ENCODE measurements at regions not wholly inside any gene's neighbourhood (a gene's known extent, or its start where the extent isn't known, plus 50 kb on each side); places are given as distances from the start of the nearest gene placed in this dataset.
"Not testable (repeated sequence)": the region's sequence is repeated elsewhere in the genome, so short reads cannot be mapped to it uniquely, and the experiment has no call there.

DNA sequence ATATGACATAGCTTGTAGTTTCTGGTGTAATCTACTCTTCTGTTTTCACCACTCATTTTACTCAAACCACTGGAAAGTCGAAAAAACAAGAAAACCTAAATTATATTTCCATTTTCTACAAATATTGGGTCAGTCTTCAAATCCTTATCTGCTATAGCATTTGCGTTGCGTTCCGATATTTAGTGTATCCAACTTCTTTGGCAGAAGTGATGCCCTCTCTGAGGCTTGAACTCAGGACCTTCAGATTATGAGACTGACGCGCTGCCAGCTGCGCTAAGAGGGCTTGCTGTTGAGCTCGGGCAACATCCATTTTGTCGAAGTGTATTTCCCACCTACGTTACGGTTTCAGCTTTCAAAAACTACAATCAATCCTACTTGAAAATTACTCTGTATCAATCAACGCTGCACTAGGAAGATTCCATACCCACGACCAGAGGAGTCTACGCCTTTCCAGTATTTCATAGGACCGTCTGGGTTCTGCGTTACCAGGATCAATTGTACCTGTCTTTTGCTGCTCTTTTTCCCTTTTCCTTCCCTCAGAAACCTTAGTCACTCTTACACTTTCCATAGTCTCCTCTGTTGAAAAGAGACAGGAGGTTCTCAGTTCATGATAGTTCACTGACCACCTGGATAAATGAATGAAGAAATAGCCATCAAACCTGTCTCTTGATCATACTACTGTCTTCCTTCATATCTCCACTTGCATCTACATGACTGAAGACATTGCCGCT, 140.5 kb upstream of the ZNF322 start:
- DNase-seq = not testable (repeated sequence)

DNA sequence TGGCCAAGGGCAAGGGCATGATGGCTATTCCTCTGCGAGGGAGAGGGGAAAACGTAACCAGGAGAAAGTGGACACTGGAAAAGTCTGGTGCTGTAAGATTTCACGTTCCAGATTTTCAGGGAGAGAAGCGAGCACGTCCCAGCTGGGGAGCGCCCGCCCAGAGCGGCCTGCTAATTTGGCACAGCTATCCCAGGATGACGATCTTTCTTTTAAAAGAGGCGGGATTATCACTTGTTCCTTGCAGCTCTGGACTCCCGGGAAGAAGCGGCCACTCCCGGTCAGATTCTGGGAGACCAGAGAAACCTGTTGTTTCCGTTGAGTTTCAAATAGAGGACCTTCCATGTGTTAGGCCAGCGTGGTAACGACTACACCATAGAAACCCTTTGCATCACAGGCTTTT, 144.2 kb upstream of the ZNF322 start:
- not testable (repeated sequence) for DNase-seq

DNA sequence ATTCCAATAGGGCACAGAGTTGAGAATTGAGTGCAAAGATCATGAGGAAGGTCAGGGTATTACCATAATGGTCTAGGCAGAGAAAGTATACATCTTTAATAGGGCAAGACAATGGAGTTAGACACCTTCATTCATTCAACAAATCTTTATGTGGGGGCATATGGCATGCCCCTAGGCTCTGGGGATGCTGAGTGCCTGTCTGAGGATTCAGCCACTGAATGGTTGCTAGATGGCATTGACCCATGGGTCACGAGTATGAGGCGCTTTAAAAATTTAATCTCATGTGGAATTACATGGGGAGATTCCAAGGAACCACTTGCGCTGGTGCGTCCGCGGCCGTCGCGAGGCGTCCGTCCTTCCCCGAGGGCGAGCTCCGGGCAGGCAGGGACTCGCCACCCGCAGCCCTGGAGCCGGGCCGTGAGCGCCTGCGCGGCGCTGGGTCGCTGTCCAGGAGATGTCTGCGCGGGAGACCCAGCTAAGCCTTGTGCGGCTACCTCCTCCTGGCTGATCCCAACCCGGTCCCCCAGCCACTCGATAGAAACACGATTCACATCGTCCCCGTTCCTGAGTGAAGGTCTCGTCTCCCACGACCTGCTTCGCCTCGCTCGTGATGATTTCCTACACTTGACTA, 152.1 kb upstream of the ZNF322 start:
- not testable (repeated sequence) for DNase-seq

DNA sequence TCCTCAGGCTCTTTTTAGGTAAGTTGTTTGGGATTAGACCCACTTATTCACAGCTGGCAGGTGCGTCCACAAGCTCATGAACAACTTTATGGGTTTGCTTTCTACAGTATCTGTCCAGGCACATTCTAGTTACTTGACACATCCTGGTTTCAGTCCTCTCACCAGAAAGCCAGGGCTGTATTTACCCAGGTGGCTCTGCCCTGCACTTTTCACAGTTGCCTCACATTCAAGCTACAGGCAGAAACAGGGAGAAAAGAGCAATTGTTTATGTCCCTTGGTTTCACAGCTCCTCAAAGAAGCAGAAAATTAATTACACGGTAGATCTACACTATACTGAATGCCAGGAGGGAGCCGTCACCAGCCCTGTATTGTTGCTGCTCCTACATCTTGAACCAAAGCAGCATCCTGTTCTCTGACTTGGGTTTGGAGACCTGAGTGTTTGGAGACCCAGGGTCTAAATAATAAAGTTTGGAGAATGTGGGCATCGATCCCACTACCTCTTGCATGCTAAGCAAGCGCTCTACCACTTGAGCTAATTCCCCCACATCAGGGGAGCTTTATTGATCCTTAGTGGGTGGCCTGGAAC, 159.2 kb upstream of the ZNF322 start:
- not testable (repeated sequence) for DNase-seq

DNA sequence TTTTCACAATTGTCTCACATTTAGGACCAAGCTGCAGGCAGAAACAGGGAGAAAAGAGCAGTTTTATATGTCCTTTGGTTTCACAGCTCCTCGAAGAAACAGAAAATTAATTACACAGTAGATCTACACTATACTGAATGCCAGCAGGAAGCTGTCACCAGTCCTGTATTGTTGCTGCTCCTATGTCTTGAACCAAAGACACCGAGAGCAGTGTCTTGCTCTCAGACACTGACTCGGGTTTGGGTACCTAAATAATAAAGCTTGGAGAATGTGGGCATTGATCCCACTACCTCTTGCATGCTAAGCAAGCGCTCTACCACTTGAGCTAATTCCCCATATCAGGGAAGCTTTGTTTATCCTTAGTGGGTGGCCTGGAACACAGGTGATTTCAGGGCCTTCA, 168.4 kb upstream of the ZNF322 start:
- not testable (repeated sequence) for DNase-seq

DNA sequence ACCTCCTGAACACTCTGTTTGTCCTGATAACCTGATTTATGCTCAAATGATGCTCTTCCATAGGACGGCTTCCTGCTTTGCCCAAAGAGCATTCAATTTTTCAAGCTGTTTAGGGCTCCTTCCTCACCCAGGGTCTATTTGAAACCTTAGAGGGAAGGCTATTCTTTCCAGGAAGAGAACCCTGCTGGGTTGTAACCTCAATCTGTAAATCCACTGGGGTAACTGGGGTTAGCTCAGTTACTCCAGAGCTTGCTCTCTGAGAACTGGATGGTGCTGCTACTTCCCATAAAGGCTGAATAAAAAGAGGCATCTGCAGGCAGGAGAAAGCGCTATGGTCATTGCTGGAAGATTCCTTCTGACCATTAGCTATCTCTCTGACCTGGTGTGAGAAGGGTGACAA, 169.9 kb upstream of the ZNF322 start:
- DNase-seq = not testable (repeated sequence)

DNA sequence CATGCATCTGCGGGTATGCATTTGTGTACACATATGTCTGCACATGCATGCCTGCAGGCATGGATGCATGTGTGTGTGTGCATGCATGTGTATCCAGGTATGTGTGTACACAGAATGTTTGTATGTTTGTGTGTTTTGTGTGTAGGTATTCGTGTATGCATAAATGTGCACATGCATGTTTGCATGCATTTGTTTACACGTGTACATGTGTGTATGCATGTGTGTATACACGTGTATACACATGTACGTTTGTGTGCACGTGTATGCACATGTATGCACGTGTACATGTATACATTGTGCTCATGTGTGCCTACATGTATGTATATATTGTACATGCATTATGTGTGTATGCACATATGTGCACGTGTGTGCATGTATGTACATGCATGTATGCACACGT, 171.4 kb upstream of the ZNF322 start:
- not testable (repeated sequence) for DNase-seq

DNA sequence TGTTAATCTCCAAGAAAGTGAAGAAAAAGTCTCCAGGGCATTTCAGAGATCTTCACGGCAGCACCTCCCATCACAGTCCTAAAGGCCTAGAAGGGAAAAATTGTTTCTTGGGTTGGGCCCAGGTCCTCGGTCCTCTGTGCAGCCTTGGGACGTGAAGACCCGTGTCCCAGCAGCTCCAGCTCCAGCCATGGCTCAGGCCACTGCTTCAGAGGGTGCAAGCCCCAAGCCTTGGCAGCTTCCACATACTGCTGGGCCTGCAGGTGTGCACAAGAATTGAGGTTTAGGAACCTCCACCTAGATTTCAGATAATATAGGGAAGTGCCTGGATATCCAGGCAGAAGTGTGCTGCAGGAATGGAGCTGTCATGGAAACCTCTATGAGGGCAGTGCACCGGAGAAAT, 176.2 kb upstream of the ZNF322 start:
- not testable (repeated sequence) for DNase-seq

DNA sequence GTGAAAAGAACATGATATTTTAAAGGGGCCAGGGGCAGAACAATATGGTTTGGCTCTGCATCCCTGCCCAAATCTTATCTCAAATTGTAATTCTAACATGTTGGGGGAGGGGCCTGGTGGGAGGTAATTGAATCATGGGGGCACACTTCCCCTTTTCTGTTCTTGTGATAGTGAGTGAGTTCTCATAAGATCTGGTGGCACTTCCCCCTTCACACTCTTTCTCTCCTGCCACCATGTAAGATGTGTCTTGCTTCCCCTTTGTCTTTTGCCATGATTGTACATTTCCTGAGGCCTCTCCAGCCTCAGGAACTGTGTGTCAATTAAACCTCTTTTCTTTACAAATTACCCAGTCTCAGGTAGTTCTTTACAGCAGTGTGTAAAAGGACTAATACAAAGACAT, 177.1 kb upstream of the ZNF322 start:
- not testable (repeated sequence) for DNase-seq

DNA sequence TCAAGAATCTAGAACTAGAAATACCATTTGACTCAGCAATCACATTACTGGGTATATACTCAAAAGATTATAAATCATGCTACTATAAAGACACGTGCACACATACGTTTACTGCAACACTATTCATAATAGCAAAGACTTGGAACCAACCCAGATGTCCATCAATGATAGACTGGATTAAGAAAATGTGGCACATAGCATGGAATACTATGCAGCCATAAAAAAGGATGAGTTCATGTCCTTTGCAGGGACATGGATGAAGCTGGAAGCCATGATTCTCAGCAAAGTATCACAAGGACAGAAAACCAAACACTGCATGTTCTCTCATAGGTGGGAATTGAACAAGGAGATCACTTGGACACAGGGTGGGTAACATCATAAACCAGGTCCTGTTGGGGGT, 185.3 kb upstream of the ZNF322 start:
- not testable (repeated sequence) for DNase-seq

DNA sequence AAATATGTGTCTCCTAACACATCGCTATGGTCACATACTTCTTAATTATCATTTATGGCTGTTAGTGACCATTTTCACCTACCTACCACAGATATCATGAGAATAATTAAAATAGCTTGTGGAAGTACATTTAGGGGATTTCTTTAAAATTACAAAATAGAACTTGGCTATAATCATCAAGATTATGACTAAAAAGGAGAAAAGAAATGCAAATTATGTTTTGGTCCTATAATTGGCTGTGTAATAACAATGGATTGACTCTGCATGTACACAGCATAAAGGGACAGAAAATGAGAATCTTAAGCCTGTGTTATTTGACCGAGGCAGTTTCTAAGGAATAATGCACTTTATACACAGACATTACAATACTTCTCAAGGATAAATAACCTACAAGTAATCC, 197.7 kb upstream of the ZNF322 start:
- DNase-seq = not testable (repeated sequence)

DNA sequence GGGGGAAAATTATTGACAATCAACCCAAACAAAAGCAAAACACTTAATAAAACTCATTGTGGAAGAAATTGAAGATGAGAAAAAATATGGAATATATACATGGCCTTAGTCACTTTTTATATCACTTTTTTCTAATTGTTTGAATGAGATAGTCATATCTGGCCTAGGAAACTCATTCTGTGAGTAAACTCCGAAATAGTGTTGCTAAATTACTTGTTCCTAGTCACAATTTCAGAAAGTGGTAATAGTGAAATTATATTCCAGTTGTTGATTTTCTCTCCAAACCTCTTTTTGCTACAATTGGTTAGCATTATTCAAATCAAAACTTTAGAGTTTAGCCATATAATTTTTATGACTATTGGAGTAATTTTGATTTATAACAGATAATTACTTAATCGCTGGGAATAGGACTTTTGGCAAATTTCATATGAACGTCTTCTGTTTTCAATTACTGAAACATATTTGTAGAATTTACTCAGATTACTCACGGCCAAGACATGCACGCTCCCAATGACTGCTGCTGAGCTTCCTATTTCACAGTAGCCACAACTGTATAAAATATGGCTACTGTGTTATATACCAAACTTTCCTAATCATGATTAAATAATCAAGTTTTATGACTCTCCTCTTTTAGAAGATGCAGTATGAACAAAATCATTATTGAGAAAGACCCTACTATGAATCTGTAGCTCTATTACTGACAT, 199.7 kb upstream of the ZNF322 start:
- DNase-seq = not testable (repeated sequence)

DNA sequence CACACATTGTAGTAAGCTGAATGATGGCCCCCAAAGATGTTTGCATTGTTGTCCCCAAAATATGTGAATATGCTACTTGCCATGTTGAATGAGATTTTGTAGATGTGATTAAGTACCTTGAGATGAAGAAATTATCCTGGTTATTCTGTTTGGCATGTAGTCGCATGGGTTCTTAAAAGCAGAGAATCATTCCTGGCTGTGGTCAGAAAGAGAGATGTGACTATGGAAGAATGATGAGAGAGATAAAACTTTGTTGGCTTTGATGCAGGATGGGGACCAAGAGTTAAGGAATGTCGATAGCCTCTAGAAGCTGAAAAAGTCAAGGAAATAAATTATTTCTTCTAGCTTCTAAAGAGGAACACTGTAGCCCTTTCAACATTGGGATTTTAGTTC, 200.2 kb upstream of the ZNF322 start:
- DNase-seq = not testable (repeated sequence)

DNA sequence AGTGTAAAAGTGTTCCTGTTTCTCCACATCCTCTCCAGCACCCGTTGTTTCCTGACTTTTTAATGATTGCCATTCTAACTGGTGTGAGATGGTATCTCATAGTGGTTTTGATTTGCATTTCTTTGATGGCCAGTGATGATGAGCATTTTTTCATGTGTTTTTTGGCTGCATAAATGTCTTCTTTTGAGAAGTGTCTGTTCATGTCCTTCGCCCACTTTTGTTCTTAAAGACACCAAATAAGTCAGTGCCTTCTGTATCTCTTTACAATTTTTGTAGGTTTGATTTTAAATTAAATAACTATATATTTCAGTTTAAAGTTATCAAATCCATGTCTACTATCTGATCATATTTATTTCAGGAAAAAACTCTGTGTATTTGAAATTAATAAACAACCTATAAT, 202.4 kb upstream of the ZNF322 start:
- DNase-seq = not testable (repeated sequence)

DNA sequence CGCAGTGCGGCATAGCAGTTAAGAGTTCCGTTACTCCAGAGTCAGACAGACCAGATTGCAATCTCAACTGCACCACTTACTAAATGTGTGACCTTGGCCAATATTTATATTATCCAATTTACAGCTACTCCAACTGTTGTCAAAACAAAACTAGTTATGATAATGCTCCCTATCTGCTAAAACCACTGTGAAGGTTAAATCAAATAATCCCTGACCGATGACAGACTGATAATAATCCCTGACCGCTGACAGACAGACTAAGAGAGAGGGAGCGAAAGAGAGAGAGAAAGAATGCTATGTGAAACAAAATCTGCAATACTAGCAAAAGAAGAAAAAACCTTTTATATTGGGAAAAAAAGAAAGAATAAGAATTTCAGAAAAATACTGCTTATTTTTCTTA, 204.1 kb upstream of the ZNF322 start:
- DNase-seq = not testable (repeated sequence)

DNA sequence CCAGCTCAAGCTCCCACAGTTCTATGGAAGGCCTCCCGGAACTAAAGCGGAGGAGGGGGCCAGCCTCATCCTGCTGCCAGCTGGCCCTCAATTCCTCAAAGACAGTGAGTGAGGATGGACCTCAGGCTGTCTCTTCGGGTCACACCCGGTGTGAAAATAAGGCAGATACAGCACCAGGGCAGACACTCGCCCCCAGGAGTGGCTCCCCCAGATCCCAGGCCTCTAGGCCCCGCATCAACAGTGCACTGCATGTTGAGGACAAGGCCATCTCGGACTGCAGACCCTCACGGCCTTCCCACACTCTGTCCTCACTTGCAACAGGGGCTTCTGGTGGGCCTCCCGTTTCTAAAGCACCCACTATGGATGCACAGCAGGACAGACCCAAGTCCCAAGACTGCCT, 239.2 kb upstream of the ZNF322 start:
- DNase-seq = not testable (repeated sequence)

DNA sequence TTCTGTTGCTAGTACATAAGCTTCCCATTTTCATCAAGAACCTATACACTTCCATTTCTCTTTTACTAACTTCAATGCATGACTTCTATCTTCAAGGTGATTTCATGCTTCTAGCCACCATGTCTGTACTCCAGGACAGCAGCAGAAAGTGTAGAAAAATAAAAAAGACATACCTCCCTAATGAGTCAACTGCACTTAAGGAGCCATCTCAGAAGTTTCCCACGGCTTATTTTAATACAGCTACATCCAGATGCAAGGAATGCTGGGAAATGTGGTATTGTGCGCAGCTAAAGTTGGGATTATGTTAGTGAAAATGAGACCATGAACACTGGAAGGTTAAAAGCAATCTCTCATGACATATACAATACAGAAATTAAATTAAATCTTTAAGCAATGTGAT, 264.7 kb upstream of the ZNF322 start:
- DNase-seq = not testable (repeated sequence)

DNA sequence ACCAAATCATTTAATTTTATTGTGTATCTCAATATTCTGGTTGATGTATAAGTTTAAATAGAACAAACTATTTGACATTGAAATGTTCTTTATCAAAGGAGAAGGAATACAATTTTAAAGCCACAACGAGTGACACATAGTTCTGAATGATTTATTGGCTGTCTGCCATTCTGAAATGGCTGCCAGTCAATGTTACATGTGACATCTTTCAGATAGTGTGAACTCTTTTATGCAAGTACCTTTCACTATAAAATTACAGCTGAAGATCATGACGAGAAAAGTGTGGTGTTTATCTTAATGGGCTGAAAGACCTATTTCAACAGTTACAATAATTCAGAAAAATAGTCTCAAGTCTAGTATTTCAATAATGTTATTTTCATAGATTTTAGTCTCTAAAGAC, 268.6 kb upstream of the ZNF322 start:
- not testable (repeated sequence) for DNase-seq

DNA sequence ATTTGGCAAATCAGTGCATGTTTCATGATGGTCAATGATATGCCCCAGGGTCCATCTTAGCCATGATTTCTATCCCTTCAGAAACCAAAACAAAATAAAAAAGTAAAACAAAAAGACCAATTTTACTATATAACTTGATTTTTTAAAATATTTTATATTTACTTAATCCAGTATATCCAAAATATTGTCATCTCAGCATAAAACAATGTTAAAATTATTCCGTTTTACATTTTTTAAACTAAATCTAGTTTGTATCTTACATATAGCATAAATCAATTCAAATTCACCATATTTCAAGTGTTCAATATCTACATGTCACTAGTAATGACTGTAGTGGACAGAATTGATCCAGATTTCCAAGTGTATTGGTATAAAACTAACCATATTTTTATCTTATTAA, 277.7 kb upstream of the ZNF322 start:
- not testable (repeated sequence) for DNase-seq

DNA sequence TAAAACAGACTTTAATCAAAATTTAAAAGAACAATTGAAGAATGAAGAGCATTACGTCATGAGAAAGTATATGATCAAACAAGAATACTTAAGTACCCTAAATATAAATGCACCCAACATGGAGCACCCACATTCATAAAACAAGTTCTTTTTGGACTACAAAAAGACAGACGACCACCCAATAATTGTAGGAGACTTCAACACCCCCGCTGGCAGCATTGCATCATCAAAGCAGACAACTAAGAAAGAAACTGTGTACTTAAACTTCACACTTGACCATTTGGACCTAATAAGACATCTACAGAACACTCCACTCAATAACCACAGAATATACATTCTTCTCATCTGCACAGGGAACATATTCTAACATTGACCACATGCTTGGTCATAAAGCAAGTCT, 291.7 kb upstream of the ZNF322 start:
- DNase-seq = not testable (repeated sequence)

DNA sequence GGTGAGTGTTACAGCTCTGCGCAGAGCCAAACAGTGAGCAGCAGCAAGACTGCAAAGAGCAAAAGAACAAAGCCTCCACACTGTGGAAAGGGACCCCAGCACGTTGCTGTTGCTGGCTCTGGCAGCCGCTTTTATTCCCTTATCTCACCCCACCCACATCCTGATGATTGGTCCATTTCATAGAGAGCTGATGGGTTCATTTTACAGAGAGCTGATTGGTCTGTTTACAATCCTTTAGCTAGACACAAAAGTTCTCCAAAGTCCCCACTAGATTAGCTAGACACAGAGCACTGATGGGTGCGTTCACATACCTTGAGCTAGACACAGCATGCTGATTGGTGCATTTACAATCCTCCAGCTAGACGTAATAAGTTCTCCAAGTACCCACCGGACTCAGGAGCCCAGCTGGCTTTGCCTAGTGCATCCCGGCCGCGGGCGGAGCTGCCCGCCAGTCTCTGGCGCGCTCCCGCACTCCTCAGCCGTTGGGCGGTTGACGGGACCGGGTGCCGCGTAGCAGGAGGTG, 291.4 kb upstream of the PRSS16 start:
- DNase-seq = peak; percentile 60 to 67

DNA sequence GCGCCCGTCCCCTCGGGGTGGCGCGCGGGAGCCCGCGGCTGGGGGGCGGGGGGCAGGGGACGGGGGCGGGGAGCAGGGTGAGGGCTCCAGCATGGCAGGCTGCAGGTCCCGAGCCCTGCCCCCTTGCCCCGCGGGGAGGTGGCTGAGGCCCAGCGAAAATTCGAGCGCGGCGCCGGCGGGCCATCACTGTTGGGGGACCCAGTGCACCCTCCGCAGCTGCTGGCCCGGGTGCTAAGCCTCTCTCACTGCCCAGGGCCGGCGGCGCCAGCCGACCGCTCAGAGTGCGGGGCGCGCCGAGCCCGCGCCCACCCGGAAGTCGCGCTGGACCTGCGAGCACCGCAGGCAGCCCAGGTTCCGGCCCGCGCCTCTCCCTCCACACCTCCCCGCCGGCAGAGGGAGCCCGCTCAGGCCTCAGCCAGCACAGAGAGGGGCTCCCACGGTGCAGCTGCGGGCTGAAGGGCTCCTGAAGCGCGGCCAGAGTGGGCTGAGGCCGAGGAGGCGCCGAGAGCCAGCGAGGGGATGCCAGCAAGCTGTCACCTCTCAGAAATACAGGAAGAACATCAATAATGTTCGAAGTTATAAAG, 290.8 kb upstream of the PRSS16 start:
- DNase-seq = peak; percentile 85 to 86
